HG03097 (cell line): ENCODE measurements at regions not wholly inside any gene's neighbourhood (a gene's known extent, or its start where the extent isn't known, plus 50 kb on each side); places are given as distances from the start of the nearest gene placed in this dataset.
"Not testable (repeated sequence)": the region's sequence is repeated elsewhere in the genome, so short reads cannot be mapped to it uniquely, and the experiment has no call there.

Experiments used
- ATAC-seq: cut with Tn5 transposase; IDR thresholded peaks from one replicate; pipeline ENCODE4 v1.9.1; 2021; ENCODE audit not compliant: unreplicated experiment, low FRiP score

- ATAC-seq: not testable (repeated sequence)
These were observed 607.0 kb downstream of the LMO7 start for GRCh38 chr13:76243120-76243519.

DNA sequence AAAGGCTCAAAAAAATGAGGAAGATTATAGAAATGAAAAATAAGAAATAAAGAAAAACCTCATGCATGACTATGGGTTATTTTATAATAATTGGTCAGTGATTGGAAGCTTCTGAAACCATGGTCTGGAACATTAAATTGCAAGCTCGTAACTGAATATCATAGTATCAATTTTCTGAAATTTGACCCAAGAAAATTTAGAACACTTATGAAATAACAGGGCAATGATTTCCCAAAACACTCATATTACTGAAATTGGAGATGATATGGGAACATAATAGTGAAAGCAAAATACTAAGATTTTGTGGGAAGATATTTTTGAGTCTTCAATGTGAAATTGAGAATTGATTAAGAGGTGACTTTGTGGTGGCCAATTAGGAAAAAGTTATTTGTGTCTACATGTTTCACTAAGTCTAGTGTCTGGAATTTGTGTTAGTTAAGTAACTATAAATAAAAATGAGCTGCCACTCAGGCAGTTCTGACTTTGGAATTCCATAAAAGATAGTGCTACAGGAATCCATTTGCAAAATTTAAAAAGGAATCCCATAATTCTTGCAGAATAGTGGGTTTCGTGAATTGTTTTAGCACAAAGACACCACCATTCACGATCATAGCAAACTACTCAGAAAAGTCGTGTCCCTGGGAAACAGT lies 603.0 kb downstream of the LMO7 start:
- no peak for ATAC-seq

GRCh38 chr13:76231522-76232167 lies 595.5 kb downstream of the LMO7 start:
- no peak for ATAC-seq

DNA sequence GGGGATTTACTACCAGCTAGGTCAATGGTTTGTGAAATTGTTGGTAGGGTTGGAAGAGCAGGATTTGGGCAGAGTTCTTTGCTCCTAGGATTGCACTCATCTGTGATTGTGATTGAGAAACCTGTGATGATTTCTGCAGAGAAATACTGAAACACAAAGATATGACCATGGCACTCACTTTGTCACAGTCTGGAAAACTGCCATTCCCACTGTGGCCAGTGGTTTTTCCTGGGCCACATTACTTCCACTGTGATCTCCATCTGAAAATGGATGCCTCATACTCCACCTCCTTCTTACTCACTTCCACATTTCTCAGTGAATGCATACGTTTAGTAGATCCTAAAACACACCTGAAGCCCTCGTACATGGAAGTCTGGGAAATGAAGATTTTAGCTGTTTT lies 593.2 kb downstream of the LMO7 start:
- ATAC-seq: no peak

- ATAC-seq: no peak
These were observed 590.8 kb downstream of the LMO7 start for GRCh38 chr13:76226941-76227340.

DNA sequence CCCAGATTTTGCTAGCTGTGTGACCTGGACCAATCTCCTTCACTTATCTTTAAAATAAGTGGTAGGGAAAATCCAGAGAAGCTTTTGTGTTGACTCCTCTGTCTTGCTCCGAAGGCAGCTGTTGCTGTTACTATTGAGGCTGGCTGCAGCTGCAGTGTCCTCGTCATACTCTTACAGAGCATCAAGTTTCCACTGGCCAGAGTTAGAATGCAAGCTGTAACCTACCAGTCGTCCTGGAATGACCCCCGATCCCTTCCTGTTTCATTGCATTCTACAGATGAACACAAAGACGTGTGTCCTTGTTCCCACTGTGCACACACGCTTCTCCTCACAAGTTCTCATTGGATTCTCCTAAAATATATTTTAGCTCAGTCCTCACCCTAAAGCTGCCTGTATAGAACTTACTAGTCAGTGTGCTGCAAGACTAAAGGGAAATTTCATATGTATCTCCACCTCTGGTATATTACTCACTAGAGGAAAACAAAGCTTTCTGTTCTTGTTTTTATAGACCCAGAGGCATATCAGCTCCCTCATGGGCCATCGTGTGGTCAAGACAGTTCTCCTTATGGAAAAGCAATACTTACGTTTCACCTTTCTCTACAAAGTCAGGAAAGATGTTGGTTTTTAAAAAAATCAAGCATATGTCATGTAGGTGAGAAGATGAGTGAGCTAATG lies 589.8 kb downstream of the LMO7 start:
- ATAC-seq: no peak

- ATAC-seq: no peak
These were observed 587.9 kb downstream of the LMO7 start for GRCh38 chr13:76223999-76224398.

DNA sequence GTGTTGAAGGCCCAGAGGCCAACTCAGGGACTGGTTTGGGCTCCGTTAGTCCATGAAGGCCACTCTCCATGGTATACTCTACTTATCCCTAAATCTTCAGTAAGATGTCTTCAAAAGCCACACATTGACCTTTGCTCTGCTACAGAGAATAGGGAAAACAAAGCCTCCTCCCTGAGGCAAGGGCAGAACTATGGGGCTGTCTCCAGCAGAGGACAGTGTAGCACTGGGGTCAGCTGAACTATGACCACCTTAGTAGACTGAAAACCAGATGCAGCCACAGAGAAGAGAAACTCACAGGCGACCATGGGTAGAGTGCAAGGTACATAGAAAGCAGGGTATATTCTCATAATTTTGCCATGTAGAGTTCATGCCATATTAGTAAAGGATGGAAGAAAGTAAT lies 587.4 kb downstream of the LMO7 start:
- no peak for ATAC-seq

DNA sequence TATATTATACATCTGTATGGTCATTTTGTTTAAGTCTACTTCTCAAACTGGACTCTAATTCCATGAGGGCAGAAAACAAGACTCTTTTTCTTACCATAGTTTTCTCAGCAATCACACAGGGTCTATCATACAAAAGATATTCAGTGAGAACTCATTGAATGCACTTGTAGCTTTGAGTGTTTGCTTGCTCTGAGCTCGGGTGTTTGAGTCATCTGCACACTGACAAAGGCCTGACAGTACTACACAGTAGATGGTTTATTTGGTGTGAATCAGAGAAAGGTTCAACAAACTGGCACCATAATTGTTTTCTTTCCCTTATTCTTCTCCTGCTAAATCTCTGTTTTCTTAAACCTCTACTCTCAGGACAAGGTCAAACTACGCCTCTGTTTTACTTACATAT lies 586.4 kb downstream of the LMO7 start:
- ATAC-seq: no peak

DNA sequence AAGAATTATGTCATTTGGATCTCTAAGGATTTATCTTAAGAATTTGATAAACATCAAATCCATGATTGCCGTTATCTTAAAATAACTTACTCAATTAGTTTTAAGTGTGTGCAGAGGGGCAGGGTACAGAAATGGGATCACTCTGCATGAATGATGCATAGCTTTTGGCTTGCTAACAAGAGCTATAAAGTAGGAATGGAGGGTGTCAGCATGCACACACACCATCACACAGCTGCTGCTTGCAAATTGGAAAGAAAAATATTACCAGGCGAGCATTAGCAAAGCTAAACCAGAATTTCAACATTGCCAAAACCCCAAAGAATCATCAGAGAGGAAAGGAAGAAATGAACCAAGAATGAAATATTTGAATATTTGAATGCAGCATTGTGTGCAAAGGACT lies 580.6 kb downstream of the LMO7 start:
- no peak for ATAC-seq

DNA sequence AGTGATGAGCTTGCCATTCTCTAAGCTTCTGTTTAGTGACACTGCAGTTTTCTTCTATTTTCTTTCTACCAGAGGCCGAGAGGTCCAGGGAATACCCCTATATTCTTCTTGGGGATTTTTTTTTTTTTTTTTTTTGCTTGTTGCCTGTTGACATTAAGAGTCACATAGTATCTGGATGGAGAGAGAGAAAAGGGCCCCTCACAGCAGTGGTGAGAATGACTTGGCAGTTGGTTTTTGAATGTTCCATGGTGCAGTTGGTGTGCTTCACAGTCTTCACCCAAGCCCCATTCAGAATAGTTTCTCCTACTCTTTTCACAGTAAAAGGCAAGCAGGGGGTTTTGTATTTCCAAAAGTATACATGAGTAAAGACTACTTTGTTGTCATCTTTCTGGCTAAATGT lies 577.9 kb downstream of the LMO7 start:
- no peak for ATAC-seq

- ATAC-seq: peak; percentile 48
These were observed 577.3 kb downstream of the LMO7 start for GRCh38 chr13:76213423-76213904.

DNA sequence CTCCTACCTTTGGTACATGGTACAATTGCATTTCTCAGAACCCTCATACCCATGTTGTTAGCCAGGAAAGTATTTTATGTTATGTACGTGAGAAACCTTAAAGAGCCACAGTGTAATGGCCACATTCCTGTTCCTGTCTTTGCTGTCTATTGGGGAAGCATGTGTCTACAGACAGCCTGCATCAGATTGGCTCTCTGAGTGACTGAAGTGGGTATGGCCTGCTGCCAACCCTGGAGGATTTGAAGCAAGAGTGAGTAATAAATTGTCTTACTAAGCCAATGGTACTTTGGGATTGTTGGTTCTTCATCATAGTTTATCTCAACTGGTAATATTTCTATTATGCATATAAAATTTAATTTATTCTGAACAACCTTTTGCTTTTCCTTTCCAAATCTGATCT lies 574.1 kb downstream of the LMO7 start:
- ATAC-seq: no peak

GRCh38 chr13:76198568-76199163 lies 562.5 kb downstream of the LMO7 start:
- no peak for ATAC-seq

- ATAC-seq: no peak
These were observed 553.9 kb downstream of the LMO7 start for GRCh38 chr13:76189882-76190519.

GRCh38 chr13:76175961-76176725 lies 540.0 kb downstream of the LMO7 start:
- ATAC-seq: no peak

- ATAC-seq: no peak
These were observed 532.5 kb downstream of the LMO7 start for GRCh38 chr13:76168661-76169060.

DNA sequence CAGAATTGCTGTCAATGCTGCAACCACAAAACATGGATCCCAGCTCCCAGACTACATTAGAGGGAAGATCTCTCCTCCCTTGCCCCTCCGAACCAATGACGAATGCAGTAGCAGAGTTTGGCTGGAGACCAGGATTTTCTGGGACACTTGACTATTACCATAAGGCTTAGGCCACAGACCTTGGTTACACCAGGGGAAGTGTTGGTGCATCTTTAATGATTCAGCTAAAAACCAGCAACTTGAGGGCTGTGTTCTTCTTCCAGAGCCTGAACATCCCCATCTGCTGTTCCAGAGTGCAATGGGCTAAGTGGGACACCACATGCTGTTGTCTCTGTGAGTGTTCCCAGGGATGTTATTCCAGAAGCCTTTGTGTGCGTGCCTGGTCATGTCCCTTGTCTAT lies 528.2 kb downstream of the LMO7 start:
- no peak for ATAC-seq

DNA sequence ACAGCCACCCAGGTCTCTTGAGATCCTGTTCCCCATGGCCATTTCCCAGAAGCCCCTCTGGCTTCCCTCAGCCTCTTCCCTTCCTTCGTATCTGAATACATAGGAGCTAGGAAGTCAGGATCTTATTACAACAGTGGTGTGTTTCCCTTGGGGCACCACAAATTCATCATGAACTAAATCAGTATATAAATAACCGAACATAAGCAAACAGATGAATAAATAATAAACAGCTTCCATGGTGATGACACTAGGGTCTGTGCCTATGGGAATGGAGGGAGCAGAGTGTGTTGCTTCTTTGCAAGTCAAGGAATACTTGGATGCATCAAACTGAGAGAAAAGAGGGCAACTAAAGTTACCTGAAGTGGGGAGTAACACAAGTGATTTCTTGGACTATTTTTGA lies 527.6 kb downstream of the LMO7 start:
- no peak for ATAC-seq
